NB4 (cell line): ENCODE measurements at regions not wholly inside any gene's neighbourhood (a gene's known extent, or its start where the extent isn't known, plus 50 kb on each side); places are given as distances from the start of the nearest gene placed in this dataset.
"Not testable (repeated sequence)": the region's sequence is repeated elsewhere in the genome, so short reads cannot be mapped to it uniquely, and the experiment has no call there.

Experiments
- DNase-seq: peaks from one replicate; pipeline ENCODE4 v3.0.0; 2010; ENCODE audit warnings: low read depth
- H3K4me3 ChIP-seq: one replicate; pipeline ENCODE4 v1.5.1; 2011; ENCODE audit warnings: mild to moderate bottlenecking, low read depth, low read length, moderate library complexity
- MYC ChIP-seq: IDR thresholded peaks from 2 replicates; pipeline ENCODE4 v1.6.1; 2011; ENCODE audit warnings: low read depth, low read length
- POLR2A ChIP-seq: IDR thresholded peaks from 2 replicates; pipeline ENCODE4 v1.6.1; 2011; ENCODE audit warnings: mild to moderate bottlenecking; ENCODE audit not compliant: insufficient read length; ENCODE audit errors: extremely low read depth
- TF ChIP-seq, protein P1 (sequence below): IDR thresholded peaks from 2 replicates; pipeline ENCODE4 v1.6.1; 2011; ENCODE audit warnings: low read depth, low read length
- TF ChIP-seq, protein P2 (sequence below): IDR thresholded peaks from one replicate; pipeline ENCODE4 v1.5.1; 2012; ENCODE audit warnings: low read depth, low read length

- TF ChIP-seq, protein P1, sequence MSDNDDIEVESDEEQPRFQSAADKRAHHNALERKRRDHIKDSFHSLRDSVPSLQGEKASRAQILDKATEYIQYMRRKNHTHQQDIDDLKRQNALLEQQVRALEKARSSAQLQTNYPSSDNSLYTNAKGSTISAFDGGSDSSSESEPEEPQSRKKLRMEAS: no peak
- no peak for TF ChIP-seq POLR2A
- TF ChIP-seq, protein P2, sequence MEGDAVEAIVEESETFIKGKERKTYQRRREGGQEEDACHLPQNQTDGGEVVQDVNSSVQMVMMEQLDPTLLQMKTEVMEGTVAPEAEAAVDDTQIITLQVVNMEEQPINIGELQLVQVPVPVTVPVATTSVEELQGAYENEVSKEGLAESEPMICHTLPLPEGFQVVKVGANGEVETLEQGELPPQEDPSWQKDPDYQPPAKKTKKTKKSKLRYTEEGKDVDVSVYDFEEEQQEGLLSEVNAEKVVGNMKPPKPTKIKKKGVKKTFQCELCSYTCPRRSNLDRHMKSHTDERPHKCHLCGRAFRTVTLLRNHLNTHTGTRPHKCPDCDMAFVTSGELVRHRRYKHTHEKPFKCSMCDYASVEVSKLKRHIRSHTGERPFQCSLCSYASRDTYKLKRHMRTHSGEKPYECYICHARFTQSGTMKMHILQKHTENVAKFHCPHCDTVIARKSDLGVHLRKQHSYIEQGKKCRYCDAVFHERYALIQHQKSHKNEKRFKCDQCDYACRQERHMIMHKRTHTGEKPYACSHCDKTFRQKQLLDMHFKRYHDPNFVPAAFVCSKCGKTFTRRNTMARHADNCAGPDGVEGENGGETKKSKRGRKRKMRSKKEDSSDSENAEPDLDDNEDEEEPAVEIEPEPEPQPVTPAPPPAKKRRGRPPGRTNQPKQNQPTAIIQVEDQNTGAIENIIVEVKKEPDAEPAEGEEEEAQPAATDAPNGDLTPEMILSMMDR: no peak
- no peak for TF ChIP-seq MYC
- DNase-seq: no peak
- H3K4me3 ChIP-seq: no peak overlapping the region
Measured at GRCh38 chr10:100634034-100634433, 98.3 kb downstream of the HIF1AN start.

DNA sequence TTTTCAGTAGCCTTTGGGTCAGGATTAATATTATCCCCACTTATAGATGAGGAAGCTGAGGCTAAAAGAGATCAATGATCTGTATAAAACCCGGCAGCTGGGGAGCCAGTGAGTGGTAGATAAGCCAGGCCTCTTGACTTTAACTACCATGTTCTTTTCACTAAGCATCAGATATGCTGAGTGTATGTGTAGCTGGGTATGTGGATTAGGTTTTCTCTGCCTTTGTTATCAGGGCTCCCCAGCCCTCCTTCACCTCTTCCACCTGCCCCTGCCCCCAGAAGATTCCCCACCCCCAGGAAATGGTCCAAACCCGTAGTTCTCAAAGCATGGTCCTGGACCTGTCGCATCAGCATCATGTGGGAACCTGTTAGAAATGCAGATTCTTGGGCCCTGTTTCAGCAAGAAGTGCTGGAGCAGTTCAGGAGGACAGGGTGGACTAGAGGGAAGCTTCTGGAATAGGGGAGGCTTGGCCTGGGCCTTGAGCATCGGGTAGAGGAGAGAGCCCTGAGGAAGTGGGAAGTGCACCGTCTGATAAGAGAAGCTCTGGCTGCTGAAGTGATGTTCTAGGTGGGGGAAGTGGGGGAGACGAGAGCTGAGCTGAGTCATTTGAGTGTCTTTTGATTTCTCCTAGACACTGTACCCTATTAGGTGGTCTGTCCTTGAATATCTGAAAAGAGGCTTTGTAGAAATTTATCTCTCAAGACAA is 101.3 kb downstream of the HIF1AN start:
- TF ChIP-seq MYC (no peak), POLR2A (no peak)
- TF ChIP-seq, protein P1: no peak
- TF ChIP-seq, protein P2: no peak
- no peak for DNase-seq

GRCh38 chr10:100637785-100638184 is 102.0 kb downstream of the HIF1AN start:
- DNase-seq: peak; percentile 36

More for the DNA sequence above, 101.3 kb downstream of the HIF1AN start:
- no peak overlapping the region for H3K4me3 ChIP-seq

DNA sequence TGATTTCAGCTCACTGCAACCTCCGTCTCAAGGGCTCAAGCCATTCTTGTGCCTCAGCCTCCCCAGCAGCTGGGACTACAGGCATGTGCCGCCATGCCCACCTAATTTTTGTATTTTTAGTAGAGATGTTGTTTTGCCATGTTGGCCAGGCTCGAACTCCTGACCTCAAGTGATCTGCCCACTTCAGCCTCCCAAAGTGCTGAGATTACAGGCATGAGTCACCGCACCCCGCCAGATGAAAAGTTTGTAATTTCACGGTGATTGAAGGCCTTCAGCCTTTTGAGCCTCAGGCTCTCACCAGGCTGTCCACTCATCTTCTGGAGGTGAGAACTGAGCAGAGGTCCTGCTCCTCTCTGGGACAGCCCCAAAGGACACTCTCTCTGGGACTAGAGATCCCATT is 103.2 kb downstream of the HIF1AN start:
- DNase-seq, H3K4me3 ChIP-seq: not testable (repeated sequence)

More at GRCh38 chr10:100637785-100638184, 102.0 kb downstream of the HIF1AN start:
- TF ChIP-seq MYC: no peak
- TF ChIP-seq, protein P2: peak; percentile 47
- no peak overlapping the region for H3K4me3 ChIP-seq

DNA sequence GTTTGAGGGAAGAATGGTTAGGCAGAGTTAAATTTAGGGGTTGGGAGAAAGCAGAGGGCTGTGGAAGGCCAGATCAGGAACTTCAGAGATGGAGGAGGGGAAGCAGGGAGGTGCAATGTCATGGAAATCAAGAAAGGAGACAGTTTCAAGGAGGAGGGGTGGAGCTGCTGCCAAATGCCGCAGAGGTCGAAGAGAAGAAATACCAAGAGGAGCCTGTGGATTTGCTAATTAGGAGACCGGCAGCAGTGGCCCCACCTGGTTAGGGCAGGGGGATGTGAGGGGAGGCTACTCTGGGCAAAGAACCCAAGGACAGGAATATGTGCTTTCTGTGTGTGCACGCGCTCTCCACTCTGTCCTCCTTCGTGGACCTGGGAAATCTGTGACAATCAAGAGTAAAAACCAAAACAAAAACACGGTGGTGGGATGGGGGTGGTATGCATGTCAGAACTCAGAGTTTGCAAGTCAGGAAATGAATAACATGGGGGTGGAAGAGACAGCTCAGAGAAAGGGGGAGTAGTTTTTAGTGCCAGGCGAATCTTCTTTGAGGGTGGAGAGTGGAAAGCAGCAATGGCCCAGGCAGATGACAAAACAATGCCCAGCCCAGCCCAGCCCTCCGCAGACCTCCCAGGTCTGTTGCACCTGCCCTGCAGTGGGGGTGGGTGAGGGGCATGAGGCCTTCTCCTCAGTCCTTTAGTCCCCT is 102.9 kb upstream of the PAX2 start:
- DNase-seq: no peak
- TF ChIP-seq, protein P2: no peak
- no peak for TF ChIP-seq MYC
- TF ChIP-seq, protein P1: no peak
- no peak overlapping the region for H3K4me3 ChIP-seq

DNA sequence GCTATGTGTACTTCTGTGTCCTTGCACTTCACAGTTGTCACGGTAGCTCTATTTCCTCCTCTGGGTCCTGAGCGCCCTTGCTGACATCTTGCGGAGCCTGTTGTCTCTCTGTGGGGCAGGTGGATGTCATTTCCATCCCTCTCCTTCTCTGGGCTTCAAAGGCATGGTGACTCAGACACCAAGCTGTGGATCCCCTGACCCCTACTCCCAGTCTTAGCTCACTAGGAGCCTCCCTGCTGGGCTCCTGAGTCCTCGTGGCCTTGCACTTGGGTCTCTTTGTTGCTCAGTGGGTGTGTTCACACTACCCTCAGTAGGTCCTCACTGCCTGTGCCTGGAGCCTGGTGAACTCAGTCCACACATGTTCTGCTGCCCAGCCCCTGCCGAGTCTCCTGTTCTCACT is 100.3 kb upstream of the PAX2 start:
- TF ChIP-seq MYC (no peak), POLR2A (no peak)
- TF ChIP-seq, protein P2: no peak
- TF ChIP-seq, protein P1: no peak
- no peak overlapping the region for H3K4me3 ChIP-seq
- DNase-seq: no peak
